GM18508 (cell line): ENCODE measurements at regions not wholly inside any gene's neighbourhood (a gene's known extent, or its start where the extent isn't known, plus 50 kb on each side); places are given as distances from the start of the nearest gene placed in this dataset.
"Not testable (repeated sequence)": the region's sequence is repeated elsewhere in the genome, so short reads cannot be mapped to it uniquely, and the experiment has no call there.

Experiments used
- ATAC-seq: cut with Tn5 transposase; IDR thresholded peaks from one replicate; pipeline ENCODE4 v1.9.1; 2021; ENCODE audit warnings: moderate number of reproducible peaks; ENCODE audit not compliant: insufficient read depth, unreplicated experiment

DNA sequence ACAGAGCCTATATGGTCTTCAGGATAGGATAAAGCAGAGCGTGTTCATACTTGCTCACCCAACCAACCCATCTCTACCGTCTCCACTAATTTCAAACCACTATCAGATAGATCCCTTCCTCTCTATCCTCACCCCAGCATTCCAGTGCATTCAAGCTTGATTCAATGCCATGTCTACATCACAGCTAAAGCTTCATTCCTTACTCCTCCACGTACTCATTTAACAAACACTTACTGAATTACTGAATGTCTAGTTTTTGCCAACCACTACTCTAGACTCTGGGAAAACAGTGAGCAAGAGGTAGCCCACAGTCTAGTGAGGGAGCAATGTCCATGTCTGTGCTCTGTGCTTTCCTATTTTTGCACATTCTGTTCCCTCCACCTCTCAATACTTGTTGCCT lies 163.5 kb upstream of the MSX2 start:
- no peak for ATAC-seq

DNA sequence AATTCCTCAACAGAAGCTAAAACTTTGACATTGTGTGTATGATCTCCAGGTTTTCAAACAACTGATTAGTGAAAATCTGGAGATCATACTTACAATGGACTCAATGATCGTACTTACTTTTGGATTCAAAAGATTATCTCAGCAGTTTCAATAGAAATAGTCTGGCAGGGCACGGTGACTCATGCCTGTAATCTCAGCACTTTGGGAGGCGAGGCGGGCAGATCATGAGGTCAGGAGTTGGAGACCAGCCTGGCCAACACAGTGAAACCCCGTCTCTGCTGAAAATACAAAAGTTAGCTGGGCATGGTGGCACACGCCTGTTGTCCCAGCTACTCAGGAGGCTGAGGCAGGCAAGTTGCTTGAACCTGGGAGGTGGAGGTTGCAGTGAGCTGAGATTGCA lies 161.3 kb upstream of the MSX2 start:
- not testable (repeated sequence) for ATAC-seq

DNA sequence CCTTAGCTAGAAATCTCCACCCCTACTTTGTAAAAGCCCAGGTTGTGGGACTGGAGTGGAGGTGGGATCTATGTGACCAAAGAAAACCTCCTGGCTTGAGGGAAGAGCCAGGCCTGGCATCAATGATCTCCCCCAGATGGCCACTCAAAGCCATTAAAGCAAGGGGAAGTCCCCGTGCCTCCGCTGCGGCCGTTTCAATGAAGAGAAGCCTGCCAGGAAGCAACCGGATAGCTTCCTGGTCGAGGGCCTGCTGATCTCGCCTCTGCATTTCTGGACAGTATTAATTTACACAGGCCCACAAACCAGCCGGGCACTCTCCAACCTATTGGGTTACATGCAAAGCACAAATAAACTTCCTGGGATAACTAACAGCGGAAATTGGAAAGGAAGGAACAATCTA lies 160.5 kb upstream of the MSX2 start:
- no peak for ATAC-seq

DNA sequence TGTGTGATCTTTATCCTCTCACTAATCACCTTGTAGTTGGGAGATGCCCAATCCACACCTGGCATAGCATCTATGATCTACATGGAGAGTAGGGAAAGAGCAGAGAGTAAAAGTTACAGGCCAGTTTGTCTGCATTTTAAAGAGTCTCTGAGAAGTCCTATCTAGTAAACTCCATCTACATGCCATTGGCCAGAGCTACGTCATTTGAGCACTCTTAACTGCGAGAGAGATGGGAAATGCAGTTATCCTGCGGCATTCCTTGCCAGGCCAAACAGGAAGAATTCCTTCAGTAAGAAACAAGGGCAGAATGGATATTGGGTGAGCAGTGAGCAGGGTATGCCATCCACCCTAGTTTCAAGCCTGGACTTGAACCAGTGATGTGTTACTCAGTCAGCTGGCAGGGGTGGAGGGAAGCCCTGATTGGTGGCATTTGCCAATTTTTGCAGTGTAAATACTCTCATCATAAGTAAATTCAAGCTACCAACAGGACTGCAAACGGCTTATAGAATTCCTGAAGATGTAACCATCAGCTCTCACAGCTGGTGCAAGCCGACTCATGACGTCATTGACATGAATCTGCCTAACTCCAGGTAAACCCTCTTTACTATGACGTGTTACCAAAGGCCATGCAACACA lies 156.8 kb upstream of the MSX2 start:
- ATAC-seq = no peak

DNA sequence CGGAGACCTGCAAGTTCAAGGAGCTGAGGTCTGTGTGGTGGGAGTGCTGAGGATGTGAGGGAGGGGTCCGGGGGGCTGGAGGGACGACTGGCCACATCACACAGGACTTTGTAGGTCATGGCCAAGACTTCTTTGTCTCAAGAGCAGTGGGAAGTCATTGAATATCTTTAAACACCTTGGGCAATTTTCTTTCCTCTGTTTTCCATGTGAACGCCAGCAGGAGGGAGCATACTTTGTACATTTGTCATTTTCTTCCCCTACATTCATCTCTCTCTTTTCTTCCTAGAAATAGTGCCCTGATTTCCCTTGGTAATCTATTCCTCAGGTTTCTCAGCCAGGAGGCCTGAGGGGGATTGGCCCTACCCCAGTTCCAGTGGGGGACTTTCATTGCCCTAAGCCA lies 153.7 kb upstream of the MSX2 start:
- no peak for ATAC-seq

DNA sequence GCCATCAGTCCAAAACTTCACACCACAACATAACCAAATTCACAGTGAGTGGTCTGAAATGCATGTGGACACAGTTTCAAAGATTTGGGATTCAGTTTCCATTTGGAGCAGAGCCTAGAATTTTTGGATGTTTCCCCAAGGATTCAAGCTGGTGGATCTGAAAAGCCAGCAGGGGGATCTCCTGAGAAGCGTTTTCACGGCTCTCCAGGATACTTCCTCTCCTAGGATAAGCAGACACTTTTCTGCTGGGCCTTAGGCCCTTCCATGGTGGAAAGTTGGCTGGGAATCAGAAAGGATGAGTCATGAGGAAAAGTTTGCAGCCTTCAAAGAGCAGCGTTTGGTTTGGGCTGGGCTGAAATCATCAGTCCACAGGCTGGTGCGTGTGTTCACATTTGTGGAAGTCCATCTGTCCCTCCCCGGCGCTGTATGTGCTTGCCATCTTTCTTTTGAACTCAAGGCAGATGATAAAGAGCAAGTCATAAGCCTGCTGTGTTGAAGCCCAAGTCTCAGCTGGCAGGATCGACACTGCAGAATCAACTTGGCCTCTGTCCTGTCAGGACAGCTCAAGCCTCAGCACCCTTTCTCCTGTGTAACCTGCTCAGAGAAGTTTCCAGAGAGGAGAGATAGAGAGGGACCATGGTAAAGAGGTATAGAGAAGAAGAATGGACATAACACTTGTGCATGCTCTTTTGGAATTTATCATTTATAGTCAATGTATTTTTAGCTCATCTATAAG lies 152.6 kb upstream of the MSX2 start:
- ATAC-seq = no peak

DNA sequence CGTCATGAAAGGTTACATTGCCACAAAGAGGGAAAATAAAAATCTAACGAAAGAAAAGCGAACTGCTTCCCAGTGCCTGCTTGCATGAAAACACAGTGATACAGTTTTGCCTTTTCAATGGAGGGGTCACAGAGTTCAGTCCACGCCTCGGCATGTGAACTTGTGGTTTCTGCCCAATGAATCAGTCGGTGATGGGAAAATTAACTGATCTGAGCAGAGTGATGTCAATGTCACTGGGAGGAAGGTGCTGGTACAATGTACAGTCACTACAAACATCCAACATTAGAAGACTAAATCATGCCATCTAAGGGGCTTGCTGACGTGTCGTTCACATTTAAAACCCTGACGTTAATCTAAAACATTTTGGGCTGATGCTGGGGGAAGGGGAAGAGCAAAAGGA lies 151.8 kb upstream of the MSX2 start:
- ATAC-seq = no peak

DNA sequence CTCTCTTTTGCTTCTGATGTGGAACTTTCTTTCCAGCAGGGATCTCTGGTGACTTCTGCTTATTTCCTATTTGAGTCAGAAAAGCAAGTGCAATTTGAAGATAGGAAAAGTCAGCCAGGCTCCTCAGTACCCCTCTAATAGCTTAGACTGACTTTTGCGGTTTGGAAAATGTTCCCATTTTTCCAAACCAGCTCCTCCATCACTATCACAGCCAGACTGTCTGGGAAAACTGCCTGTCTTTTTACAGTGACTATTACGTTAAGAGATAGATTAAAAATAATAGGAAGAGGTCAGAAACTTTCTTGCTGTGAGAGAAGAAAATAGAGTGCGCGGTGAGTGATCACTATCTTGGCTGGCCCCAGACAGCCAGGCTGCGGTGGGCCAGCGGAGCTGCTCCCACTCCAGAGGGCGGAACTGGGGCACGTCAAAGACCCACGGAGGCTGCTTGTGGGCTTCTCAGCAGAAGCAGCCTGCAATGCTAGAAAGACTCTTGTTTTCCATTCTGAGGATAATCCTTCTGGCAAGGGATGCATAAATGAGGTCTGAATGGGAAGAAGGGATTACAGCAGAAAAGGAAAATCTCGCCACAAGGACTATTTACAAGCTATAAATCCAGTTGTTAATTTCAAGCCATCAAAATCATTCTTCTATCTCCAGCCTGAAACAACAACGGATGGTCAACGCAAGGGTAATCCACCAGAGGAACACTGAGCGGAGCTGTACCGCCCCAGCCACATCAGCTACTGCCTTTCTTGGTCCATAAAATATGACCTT lies 151.0 kb upstream of the MSX2 start:
- ATAC-seq = no peak

DNA sequence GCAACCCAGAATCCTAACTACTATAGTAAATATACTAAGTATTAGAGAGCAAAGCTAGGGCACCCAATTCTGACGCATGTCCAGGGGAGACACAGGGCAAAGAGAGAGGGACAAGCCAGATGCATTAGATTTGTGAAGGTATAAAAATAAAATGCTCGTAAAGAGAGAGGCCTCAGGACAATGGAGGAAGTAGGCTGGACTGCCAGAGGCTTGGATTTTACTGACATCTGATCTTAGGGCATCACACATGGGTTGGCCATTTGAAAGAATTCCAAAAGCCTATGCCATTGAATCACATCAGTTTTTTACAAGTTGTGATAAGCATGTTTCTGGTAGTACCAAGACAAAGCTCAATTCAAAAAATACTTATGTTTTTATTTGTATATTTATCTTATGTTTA lies 149.3 kb upstream of the MSX2 start:
- ATAC-seq = no peak

DNA sequence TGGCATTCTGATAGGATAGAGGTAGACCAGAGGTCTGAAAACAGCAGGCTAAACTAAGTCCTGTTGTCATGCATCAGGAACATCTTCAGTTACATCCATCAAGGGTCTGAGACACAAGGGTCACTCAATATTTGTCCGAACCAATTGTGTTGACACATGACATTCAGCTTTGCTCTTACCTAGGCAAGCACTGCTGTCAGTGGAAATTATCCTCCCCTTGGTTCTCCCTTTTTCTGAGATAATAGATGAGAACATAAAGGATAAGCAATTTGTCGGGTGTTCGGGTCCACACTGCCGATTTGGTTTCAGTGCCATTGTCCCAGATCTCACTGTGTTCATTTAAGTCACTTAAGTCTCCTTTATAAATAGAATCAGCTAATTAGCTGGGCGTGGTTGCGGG lies 148.3 kb upstream of the MSX2 start:
- ATAC-seq = no peak

DNA sequence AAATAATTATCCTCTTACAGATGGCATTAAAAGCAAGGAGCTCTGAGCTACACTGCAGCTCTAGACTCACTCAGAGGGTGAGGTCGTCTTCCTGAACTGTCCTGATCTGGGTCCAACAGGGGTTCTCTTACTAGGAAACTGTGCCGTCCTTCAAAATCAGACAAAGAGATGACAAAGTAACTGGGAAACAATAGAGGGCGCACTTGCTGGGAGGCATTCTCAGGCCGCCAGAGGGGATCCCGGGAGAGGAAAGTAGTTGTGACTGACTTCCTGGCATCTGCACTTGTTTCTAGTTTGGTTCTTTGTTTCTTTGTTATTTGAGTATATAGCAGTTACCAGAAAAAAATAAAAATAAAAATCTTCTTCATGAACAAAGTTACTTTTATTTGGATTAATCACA lies 142.9 kb upstream of the MSX2 start:
- no peak for ATAC-seq

DNA sequence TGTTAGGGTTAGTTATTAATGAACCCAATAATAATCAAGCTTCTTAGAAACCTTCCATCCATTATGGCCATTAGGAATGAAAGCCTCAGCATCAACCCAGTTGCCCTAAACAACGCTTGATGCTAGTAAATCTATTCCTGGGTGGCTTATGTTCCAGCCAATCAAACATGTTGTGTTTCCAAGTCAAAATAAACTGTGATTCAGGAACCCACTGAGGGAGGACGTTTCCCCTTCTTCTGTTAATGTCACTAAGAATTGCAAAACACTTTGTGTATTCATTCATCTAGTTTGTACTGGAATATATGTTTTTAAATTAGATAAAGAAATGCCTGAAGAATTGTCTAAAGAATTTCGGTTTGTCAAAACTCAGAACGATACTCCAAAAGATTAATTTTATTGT lies 142.5 kb upstream of the MSX2 start:
- no peak for ATAC-seq

DNA sequence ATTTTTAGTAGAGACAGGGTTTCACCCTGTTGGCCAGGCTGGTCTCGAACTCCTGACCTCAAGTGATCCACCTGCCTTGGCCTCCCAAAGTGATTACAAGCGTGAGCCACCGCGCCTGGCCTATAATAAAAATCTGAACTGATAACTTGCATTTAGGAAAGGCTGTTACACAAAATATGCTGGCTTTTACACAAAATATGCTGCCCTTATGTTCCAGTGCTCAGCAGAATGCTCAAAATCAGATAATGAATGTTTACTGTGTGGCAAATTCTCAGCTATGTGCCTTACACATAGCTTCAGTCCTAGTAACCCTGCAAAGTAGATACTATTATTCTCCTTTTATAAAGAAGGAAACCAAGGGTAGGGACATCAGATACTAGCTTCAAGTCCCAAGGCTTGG lies 141.3 kb upstream of the MSX2 start:
- no peak for ATAC-seq

DNA sequence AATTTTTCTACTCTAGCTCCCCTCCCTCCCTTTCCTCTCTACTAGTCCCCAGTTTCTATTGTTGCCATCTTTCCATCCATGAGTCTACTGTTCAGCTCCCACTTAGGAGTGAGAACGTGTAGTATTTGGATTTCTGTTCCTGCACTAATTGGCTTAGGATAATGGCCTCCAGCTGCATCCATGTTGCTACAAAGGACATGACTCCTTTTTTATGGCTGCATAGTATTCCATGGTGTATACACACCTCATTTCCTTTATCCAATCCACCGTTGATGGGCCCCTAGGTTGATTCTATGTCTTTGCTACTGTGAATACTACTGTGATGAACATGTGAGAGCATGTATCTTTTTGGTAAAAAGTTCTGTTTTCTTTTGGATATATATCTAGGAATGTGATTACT lies 138.9 kb upstream of the MSX2 start:
- no peak for ATAC-seq

DNA sequence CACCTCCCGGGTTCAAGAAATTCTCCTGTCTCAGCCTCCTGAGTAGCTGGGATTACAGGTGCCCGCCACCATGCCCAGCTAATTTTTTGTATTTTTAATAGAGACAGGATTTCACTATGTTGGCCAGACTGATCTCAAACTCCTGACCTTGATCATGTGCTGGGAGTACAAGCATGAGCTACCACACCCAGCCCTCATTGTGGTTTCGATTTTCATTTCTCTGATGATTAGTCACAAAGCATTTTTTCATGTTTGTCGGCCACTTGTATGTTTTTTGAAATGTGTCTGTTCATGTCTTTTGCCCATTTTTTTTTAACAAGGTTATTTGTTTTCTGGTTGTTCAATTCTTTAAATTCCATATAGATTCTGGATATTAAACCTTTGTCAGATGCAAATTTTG lies 138.2 kb upstream of the MSX2 start:
- ATAC-seq = not testable (repeated sequence)

DNA sequence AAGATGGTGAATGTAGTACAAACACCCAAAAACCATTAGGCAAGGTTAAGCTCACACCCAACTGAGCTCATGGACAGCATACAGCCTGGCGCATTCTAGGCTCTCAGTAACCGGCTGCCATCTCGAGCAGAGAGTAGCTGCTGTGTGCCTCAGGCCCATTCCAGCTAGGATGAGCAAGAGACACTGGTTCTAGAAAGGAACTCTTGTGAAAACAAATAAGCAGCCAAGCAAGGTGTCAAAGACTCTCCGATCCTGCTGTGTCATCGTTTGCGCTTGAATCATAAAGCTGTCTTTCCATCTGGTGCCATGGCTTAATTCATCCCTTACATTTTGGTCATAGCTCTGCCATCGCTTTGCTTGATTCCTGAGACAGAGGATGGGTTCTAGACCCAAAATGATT lies 135.4 kb upstream of the MSX2 start:
- ATAC-seq = no peak

DNA sequence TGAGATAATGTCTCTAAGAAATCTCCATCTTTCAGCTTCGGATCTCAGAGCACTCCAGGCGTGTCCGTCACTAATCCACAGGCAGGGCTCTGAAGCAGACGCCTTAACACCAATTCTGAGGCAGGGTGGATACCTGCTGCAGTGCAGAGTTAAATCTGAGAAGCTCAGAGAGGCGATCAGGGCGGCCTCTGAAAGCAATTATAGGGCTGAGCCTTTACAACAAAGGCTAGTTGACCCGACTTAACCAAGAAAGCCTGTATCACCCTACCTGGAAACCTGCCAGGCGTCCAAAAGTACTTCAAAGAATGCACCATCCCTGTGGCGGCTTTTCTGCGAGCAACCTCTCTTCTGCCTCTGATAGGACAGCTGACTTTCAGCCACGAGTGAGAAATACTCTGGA lies 134.8 kb upstream of the MSX2 start:
- ATAC-seq = no peak

DNA sequence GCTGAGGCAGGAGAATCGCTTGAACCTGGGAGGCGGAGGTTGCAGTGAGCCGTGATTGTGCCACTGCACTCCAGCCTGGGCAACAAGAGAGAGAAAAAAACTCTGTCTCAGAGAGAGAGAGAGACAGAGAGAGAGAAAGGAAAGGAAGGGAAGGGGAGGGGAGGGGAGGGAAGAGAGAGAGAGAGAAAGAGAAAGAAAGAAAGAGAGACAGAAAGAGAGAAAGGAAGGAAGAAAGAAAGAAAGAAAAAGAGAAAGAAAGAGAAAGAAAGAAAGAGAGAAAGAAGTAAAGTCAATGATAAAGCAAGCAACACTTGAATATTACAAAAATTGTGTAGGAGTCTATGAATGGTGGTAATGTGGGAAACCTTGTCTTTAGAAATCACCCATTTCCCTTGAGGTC lies 133.6 kb upstream of the MSX2 start:
- ATAC-seq = no peak

DNA sequence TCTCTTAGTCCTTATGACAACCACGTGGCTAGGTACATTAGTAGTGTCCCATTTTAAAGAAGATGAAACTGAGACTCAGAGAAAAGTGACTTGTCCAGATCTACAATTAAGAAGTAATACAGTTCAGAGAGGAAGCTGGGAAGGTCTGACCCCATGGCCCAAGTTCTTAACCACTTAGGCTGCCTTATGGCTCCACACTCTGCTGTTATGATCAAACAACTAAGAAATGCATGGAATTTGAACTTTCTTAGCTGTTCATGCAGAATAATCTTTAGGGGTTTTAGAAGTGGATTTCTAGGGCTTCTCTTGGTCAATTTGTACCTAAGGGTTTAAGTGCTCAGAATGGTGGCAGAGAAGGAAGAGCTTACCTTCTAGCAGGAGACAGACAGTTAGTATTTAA lies 128.0 kb upstream of the MSX2 start:
- ATAC-seq = no peak

DNA sequence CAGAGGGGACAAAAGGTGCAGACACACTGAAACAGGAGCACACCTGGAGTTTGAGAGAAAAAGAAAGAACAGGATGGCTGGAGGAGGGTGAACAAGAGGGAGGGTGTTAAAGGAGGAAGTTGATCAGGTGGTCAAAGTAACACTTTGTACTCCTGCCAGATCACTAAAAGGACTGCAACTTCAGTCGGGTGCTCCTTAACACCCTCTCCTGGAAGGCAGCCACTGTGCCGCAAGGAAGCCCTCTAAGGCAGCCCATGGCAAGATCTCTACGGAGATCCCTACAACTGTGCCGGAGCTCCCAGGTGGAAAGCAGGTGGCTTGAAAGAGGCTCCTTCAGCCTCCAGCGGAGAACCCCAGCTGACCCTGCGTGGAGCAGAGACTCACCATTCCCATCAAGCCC lies 124.4 kb upstream of the MSX2 start:
- ATAC-seq = no peak

DNA sequence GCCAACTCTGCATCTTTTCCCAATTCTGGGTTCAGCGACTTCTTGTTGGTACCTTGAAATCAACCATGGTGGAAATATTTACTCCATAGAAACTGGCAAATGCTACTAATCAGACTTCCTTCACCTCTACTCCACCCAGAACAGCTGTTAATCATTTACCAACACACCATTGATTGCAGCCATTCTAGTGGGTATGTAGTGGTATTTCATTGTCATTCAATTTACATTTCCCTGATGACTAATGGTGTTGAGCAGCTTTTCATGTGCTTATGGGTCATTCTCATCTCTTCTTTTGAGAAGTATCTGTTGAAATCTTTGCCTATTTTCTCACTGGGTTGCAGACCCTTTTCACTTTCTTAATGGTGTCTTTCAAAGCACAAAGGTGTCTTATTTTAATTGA lies 122.4 kb upstream of the MSX2 start:
- no peak for ATAC-seq

DNA sequence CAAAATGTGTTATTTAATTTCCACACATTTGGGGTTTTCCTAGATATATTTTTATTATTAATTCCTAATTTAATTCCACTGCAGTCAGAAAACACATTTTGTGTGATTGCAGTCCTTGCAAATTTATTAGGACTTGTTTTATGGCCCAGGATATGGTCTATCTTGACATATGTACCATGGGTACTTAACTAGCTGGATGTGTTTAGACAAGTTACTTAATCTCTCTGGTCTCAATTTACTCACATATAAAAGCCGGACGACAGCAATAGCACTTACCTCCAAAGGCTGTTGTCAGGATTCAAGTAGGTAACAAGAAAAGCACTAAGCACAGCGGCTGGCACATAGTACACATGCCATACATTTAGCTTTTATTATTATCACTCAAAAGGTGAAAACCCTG lies 118.2 kb upstream of the MSX2 start:
- ATAC-seq = no peak
